GM21825 (cell line): ENCODE measurements at regions not wholly inside any gene's neighbourhood (a gene's known extent, or its start where the extent isn't known, plus 50 kb on each side); places are given as distances from the start of the nearest gene placed in this dataset.
"Not testable (repeated sequence)": the region's sequence is repeated elsewhere in the genome, so short reads cannot be mapped to it uniquely, and the experiment has no call there.

ENCODE experiments used
- ATAC-seq: cut with Tn5 transposase; IDR thresholded peaks from one replicate; pipeline ENCODE4 v1.9.1; 2021; ENCODE audit warnings: mild to moderate bottlenecking, moderate library complexity; ENCODE audit not compliant: unreplicated experiment

DNA sequence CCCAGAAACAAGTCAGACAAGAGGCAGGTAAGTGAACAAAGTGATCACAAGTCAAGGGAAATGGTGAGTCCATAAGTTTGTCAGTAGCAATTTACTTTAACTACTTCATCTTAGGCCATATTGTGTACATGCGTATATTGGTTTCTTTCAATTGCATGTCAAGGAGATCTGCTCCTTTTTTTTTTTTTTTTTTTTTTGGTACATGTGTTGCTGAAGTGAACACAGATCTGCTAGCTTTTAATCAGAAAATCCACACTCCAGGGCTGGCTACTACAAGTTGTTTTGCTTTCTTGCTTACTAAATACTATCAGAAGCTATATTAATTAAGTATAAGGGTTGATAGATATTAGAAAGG is 985.1 kb downstream of the TSN start:
- no peak for ATAC-seq

DNA sequence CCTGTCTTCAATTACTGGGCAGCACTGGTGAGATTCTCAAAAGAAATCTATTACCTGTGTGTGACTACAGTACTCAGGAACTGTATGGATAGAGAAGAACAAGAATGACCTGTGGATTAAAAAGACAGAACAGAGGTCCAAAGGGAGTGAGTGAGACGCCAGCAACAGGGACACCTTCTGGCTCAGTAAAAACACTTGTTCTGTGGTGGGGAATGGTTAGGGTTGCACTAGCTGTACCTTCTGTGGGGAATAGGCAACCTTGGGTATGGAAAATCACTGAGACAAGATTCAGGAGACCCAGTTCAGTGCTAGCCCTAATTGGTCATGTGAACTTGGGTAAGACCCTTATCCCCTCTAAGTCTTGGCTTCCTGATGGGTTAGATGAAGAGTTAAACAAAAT is 986.0 kb downstream of the TSN start:
- no peak for ATAC-seq

DNA sequence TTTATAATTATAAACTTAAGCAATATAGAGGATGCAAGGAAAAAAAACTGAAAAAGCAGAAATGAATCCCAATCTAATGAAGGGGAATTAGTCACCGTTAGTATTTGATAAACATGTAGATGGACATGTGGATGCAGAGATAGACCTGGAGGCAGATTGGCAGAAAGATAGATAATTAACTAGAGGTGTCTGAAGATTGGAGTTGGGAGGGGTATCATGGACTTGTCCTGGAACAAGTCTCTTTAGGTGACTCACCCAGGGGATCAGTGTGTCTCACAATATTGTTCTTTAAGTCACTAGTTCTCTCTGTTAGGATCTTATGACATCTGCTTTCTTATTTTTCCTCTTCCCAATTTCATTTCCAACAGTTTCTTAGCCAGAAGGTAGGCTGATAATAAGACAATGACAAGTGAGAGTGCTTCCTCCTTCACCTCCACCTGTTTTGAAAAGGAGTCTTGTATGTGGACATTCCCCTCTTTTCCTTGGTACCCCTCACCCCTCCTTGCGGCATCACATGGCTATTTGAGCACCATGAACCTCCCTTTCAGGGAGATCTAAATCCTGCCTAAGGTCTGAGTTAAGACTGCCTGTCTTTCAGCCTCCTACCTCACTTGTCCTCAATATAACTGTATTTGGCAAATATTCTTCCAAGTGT is 987.7 kb downstream of the TSN start:
- ATAC-seq, result no peak

DNA sequence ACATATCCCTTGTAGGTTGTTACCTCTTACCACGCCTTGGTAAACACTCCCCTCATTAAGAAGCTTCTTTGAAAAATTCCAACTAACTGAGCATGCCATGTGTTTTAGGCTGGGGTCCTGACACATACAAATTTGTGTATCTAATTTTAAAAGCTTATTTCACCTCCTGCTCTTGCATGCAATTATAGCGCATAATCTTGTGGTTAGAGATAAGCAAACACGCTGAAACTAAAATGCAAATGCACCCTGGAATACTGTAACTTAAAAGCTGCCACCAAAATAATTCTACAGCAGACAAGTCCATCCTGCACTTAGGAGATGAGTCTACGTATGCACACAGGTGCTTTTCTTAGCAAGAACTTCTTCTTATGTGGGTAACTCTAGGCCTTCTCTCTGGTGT is 990.2 kb downstream of the TSN start:
- no peak for ATAC-seq

DNA sequence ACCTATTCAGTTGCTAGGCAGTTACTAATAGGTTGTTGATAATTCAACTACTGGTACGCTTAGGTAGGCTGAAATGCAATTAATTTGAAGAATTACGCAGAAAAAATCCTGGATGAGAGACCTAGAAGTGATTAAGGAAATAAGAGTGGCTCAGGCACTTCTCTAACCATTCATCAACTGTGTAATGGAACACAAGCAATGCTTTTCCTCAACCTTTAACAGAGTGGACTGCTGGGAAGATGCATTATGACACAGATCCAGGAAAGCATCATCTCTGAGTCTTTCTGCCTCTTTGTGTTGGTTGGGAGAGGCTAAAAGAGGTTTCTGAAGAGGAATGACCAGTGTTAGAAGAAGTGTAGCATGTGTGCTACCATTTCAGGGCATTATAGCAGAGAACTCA is 992.2 kb downstream of the TSN start:
- no peak for ATAC-seq

DNA sequence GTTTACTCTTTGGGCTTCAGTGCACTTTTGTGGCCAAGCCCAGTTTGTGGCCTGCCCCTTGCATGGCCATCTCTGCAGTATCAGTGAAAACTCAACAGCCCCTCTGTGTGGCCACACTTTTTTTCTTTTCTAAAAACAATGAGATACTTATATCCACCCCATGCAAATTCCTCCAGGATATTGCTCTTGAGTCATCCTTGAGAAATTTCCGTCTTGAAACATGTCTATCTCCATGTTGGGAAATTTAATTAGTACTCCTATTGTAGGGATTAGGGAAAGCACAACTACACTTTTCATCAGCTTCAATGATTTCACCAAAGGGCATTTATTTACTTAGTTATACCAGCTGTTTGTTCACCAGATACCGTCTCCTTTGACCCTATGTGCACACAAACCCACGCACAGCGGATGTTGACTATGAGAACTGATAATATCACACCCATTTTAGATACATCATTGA is 993.1 kb downstream of the TSN start:
- ATAC-seq, result no peak

DNA sequence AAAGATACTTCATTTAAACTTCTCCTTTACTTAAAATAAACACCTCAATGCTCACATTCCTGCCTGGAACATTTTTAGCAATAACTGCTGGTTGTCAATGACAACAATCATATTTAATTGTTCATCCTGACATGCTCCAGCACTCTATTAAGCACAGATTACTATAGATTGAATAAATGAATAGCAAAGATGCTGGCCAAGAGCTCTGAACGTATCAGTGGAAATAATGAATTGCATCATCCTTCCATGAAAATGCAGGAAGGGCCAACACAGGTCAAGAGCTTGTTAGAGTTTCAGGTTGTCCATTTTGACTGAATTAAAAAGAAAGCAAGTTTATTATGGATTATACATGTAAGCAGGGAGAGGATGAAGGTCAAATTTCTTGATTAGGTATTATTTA is 994.0 kb downstream of the TSN start:
- no peak for ATAC-seq

DNA sequence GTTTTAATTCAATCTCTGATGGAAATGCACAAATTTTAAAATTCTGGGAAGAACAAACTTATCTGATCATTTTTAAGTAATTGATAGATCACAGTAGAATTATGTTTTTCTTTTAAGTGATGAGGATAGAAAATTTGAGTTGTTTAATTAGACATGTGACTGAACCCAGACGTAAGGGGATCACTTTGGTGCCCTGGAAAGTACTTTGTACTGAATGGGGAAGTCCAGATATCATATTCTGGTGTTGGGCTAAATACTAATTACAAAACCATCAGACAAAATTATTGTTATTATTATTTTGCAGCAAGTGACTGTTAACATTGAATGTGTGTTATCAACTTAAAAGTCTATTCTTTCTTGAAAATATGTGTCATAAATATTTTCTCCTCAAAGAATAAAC is 994.6 kb downstream of the TSN start:
- no peak for ATAC-seq

DNA sequence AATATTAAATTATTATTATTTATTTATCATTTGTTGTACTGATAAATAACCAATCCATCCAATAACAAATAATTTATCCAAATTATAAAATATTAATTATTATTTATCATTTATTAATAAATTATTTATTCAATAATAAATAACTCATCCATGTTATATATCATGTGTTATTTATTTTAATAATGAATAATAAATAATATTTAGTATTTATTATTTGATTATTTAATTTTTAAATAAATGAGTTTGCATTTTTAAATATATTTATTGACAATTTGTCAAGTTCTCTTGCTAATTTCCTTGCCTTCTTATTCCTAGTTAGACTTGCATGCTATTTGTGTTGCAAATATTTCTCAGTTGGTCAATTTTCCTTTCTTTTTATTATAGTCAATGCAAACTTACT is 995.4 kb downstream of the TSN start:
- no peak for ATAC-seq

DNA sequence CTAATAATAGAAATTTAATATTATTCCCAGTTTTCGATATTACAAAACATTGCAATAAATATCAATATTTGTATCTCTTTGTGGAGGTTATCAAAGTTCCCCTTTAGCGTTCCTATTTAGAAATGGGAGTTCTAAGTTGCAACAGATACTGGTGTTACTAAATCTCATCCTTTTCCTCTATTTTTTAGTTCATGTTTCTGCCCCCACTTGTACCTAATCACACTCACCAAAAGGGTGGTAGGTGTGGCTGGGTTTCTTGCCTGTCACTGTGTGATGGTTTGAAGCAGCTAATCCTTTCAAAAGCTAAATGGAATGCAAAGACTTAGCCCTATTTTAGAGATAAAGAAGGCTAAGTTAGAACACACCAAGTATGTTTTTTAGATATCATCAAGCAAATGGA is 997.9 kb downstream of the TSN start:
- no peak for ATAC-seq

DNA sequence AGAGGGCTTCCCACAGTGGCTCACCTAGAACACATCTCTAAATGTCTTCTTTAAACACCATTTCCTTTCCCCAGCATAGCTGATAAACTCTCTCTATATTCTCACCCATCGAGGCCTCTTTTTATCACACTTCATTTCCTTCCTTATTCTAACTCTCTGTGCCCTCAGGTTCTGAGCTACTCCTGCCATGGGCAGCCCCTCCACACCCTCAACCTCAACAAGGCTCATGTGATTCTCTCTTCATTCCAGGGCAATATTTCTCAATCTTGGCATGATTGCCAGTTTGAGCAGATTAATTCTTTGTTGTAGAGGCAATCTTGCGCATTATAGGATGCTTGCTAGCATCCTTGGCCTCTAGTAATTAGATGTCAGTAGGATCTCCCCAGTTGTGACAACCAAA is 999.1 kb downstream of the TSN start:
- no peak for ATAC-seq

DNA sequence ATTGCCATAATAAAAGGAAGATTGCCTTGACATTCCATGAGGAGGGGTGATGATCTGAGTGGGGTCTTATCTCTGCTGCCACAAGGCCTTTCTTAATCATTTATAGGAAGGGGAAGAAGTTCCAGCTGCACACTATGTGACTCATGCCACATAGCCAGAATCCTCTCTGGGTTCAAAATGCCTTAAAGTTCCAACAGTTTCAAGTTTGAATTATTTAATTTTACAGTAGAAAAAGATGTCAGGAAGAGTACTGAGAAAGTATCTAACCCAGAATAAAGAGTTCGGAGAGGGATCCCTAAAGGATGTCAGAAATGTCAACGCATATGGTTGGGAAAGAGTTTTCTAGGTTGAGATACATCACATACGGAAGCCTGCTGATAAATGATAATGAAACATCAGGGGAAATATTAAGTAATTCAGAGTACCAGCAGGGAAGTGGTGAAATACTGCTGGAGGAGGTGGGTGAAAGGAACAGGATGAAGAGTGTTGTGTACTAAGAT is 999.9 kb downstream of the TSN start:
- ATAC-seq, result no peak

DNA sequence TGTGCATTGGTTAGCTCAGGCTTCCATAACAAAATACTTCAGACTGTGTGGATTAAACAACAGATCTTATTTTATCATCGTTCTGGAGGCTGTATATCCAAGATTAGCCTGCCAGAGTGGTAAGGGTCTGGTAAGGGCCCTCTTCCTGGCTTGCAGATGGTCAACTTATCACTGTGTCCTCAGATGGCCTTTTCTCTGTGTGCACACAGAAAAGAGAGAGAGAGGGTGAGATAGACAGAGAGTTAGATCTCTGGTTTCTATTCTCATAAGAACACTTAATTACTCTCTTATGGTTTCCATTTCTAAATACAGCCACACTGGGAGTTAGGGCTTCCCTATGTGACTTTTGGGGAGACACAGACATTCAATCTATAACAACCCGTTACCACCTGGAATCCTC is 1003.5 kb downstream of the TSN start:
- no peak for ATAC-seq

DNA sequence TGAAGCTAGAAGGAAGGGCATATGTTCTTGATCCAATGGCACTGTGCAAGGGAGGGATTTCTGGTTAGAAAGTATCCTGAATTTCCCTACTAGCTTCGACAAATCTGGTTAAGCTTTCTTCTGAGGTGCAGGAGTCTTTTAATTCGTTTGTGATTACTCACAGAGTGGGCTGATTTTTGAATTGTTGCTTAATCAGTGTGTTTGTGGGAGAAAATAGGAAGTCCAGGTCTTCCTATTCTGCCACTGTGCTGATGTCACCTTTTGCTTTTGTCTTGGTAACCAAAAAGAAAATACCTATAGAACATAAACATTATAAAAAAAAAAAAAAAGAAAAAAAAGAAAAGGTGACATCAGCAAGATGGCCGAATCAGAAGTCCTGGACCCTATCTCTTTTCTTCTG is 1008.6 kb downstream of the TSN start:
- no peak for ATAC-seq

DNA sequence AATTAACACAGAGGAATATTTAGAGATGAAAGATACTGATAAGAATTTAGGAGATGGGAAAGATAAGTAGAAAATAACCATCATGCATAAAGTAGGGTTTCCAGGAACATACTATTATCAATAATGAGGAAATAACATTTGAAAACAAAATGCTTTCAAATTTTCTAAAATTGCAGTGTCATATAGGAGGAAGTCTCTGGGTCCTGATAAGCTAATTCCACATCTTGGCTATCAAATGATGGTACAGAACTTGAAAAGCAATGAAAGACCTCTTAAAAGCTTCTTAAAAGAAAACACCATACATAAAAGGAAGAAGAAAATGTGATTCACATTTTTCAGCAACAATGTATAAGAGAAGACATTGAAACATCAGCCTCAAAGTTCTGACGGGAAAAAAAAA is 1024.8 kb downstream of the TSN start:
- no peak for ATAC-seq

DNA sequence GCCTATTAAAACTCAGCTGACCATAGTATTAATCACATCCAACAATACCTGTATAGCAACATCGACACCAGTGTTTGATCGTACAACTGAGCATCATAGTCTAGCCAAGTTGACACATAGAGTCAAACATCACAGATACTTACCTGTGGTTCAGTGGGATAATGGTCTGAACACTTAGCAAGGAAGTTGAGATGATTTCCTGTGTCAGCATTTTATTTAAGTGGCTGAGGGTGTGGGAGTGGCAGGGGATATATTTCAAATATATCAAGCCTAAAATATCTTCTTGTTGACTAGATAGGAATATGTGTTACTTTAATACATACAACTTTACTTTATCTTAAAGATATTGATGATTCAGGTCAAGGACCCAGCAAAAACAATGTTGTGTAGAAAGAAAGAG is 1038.6 kb downstream of the TSN start:
- ATAC-seq, result no peak

DNA sequence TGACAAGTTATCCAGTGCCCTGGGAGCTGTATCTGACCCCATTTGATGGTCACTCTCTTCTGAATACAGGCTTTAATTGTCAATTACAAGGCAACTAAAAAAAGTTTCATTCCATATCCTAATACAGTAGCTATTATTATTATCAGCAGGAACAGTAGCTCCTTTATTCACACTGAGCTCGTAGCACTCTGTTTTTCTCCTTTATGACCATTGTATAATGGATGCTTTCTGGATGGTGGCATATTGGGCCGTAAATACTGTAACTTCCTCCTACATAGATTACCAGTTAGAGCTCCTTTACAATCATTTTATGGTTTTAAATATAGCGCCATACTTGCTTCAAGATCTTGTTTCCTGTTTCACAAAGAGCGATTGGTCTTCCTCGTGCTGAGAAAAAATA is 1040.3 kb downstream of the TSN start:
- ATAC-seq, result no peak

DNA sequence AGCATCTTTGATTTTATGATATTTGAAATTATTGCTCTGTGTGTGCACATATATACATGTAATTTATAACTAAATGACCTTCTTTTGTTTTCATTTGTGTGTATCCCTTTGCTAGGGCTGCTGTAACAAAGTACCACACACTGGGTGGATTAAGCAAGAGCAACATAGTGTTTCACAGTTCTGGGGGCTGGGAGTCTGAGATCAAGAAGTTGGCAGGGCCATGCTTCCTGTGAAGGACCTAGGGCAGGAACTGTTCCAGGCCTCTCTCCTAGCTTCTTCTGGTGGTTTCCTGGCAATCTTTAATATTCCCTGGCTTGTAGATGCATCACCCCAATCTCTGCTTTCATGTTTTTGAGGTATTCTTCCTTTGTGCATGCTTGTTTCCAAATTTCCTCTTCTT is 1043.9 kb downstream of the TSN start:
- no peak for ATAC-seq

DNA sequence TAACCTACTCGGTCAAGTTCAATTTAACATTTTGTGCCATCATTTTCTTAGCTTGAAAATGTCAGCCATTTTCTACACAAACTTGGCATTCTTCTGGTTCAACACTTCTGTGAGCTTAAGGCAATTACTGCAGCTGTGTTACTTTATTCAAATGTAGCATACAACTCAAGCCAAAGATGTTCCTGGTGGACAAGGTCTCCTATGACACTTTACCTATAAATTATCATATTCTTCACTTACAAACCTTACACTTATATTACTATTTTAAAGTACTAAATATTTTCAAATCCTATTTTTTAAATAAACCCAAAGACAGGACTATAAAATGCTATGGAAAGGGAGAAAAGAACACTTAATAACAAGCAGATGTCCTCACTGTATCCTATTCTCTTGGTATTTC is 1045.3 kb downstream of the TSN start:
- ATAC-seq, result no peak

DNA sequence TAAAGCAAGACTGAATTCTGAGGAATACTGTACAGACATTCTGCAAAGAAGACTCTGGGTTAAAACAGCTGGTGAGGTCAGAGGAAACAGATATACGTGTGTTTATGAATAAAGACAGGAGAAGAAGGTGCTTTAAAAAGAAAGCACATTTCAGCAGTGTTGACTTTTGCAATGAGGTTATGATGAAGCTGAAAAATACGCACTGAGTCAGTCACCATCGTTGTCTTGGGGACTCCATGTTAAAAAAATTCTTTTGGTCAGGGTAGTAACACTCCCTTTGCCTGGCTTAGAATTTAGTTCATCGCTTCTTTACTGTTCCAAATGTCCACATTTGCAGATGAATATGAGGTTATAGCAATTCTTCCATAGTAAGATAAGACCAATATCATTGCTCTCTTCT is 1049.0 kb downstream of the TSN start:
- ATAC-seq, result no peak

DNA sequence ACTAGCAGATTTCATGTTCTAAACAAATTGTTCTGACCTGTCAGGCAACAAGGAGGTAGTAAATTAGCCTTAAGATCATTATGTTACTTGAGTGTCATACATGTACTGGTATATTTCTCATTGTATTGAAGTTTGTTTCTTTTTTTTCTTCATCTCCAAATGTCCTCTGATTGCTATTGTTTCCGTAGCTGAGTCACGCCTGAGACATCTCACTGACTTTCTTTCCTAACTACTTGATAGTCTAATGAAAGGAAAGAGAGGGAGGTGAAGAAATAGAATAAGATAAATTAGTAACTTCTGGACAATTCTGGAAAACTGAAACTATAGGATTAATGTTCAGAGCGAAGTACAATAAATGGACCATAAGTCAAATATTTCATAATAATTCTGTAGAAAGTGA is 1049.9 kb downstream of the TSN start:
- ATAC-seq, result no peak

DNA sequence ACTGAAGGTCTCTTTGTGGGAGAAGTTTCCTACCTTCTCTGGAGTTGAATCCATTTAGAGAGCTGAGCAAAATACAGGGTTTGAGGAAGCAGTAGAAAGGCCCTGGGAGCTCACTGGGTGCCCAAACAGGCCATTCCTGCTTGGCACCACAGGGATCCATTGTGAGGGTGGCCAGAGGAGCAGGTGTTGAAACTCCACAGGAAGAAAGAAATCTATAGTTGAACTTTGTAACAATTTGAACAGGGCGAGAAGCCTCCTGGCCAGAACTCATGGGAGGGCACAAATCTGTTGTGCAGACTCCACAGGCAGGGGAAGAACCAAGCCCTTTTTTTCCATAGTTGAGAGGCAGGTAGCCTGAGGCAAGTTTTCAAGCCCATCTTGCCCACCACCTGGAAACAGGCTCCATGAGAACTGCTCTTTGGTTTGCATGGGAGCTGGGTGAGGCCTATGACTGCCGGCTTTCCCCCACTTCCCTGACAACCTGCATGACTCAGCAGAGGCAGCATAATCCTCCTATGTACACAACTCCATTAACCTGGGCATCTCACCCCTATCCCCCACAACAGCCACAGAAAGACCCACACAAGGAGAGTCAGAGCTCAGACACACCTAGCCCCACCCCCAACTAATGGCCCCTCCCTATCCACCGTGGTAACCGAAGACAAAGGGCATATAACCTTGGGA is 1053.0 kb downstream of the TSN start:
- ATAC-seq, result no peak

DNA sequence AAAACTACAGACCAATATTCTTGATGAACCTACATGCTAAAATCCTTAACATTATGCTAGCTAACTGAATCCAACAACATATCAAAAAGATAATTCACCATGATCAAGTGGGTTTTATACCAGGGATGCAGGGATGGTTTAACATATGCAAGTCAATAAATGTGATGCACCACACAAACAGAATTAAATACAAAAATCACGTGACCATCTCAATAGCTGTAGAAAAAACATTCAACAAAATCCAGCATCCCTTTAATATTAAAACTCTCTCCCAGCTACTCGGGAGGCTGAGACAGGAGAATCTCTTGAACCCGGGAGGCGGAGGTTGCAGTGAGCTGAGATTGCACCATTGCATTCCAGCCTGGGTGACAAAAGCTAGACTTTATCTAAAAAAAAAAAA is 1056.8 kb downstream of the TSN start:
- not testable (repeated sequence) for ATAC-seq
